ENCODE measurements at regions not wholly inside any gene's neighbourhood (a gene's known extent, or its start where the extent isn't known, plus 50 kb on each side); places are given as distances from the start of the nearest gene placed in this dataset.

DNA sequence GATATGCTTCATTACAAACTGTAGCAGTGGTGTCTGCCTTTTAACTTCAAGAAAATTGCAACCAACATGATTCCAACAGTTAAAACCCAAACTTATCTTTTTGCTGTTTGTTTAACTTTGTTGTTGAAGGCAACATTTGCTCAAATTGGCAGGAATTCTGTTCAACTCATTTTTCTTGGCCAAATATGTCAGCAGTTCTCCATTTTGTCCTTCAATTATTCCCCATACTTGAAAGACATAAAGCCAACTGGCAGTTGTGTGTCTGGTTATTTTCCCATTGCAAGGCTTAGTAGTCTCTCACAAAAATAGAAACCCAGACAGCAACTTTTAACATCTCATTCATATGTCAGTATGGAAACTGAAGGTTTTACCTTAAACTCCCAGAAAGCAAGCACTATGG is 146.3 kb downstream of the LRIG3 start:
- H3K4me3 ChIP-seq (replicated peaks; ENCODE audit: low read depth, low read length): no peak overlapping the region
- no peak for DNase-seq (ENCODE audit: extremely low read depth, low read depth)
- TF ChIP-seq, protein P1, sequence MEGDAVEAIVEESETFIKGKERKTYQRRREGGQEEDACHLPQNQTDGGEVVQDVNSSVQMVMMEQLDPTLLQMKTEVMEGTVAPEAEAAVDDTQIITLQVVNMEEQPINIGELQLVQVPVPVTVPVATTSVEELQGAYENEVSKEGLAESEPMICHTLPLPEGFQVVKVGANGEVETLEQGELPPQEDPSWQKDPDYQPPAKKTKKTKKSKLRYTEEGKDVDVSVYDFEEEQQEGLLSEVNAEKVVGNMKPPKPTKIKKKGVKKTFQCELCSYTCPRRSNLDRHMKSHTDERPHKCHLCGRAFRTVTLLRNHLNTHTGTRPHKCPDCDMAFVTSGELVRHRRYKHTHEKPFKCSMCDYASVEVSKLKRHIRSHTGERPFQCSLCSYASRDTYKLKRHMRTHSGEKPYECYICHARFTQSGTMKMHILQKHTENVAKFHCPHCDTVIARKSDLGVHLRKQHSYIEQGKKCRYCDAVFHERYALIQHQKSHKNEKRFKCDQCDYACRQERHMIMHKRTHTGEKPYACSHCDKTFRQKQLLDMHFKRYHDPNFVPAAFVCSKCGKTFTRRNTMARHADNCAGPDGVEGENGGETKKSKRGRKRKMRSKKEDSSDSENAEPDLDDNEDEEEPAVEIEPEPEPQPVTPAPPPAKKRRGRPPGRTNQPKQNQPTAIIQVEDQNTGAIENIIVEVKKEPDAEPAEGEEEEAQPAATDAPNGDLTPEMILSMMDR (IDR thresholded peaks at IDR 0.05; ENCODE audit: low read depth, low read length, missing control alignments): no peak

DNA sequence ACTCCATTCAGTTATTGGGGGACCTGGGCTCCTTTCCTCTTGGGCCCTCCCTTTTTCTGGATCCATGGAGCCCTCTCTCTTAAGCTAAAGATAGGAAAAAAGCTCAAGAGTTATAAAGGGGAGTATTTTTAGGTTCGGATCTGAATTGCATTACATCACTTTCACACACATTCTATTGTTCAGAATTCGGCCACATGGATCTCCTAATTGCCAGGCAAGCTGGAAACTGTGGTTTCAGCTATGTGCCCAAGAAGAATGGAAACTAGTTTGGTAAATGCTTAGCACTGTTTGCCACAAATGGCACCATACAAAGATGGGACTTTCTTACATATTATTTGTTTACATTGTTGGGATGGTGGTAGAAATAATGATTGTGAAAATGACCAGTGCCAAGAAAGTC is 145.6 kb downstream of the LRIG3 start:
- no peak for DNase-seq (ENCODE audit: extremely low read depth, low read depth)
- TF ChIP-seq, protein P1 (IDR thresholded peaks at IDR 0.05; ENCODE audit: low read depth, low read length, missing control alignments): no peak
- no peak overlapping the region for H3K4me3 ChIP-seq (replicated peaks; ENCODE audit: low read depth, low read length)

DNA sequence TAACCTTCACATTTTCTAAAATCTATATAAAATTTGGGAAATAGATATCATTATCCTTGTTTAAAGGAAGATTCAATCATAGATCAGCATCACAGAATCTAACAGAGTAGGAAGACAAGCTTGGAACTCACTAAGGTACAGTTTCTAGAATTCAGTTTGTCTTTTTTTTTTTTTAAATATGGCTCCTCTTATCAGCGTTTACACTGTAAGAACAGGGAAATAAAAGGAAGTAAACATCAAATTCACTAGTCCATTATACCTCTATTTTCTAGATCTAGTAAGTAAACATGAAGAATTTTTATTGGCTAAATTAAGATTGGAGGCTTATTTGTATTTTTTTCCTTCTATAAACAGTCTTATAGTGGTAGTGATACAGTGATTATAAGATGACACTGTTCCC is 144.9 kb downstream of the LRIG3 start:
- TF ChIP-seq, protein P1 (IDR thresholded peaks at IDR 0.05; ENCODE audit: low read depth, low read length, missing control alignments): no peak
- DNase-seq (ENCODE audit: extremely low read depth, low read depth): no peak
- H3K4me3 ChIP-seq (replicated peaks; ENCODE audit: low read depth, low read length): no peak overlapping the region

DNA sequence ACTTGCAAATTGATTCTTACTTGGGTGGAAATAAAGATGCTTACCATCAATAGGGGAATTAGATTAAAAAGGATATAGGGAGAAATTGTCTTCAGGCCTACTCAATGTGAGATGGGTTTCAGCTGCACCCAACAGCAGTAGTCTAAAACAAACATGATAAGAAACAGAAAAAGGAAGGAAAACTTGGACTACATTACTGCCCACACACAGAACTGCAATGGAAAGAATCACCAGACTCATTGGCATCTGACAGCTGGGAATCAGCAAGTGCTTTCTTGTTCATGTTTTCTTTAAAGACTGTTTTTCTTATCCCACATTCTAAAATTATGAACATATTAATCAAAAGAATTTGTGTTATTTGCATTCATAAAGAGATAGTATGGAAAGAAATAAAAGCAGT is 144.2 kb downstream of the LRIG3 start:
- DNase-seq (ENCODE audit: extremely low read depth, low read depth): no peak
- no peak overlapping the region for H3K4me3 ChIP-seq (replicated peaks; ENCODE audit: low read depth, low read length)
- TF ChIP-seq, protein P1 (IDR thresholded peaks at IDR 0.05; ENCODE audit: low read depth, low read length, missing control alignments): no peak

DNA sequence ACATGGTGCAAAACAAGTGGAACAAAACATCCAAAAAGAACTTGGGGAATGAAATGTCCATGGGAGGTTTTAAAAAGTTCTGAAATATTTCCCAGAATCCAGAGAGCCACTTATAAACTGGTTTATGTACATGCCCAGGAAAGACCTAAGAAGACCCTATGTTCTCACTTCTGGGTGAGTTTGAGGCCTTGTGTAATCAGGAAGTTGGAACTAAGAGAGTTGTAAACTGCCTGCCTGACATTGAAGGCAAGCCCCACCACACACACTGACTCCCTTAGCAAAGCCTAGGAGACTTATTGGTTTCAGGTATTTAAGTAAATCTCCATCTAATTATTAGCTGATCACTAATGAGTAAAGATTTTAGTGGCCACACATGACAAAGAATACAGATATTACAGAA is 142.5 kb downstream of the LRIG3 start:
- no peak for DNase-seq (ENCODE audit: extremely low read depth, low read depth)
- no peak overlapping the region for H3K4me3 ChIP-seq (replicated peaks; ENCODE audit: low read depth, low read length)
- TF ChIP-seq, protein P1 (IDR thresholded peaks at IDR 0.05; ENCODE audit: low read depth, low read length, missing control alignments): no peak

DNA sequence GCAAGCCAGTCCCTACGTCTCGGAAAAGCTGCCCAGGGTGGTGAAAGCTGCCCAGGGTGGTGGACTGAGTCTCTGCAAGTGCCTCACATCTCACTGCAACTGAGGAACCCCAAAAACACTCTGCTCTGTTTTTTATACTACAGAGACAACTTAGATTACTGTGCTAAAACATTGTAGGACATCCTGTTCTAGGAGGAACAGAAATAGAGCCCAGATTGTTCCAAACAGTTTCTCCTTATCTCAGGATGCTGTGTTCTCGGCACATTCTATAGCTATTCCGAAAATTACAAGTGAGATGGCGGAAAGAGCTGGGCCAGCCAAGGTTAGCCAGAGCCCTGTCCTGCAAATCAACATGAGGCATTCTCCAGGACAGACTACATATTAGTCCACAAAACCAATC is 138.7 kb downstream of the LRIG3 start:
- H3K4me3 ChIP-seq (replicated peaks; ENCODE audit: low read depth, low read length): no peak overlapping the region
- no peak for DNase-seq (ENCODE audit: extremely low read depth, low read depth)
- TF ChIP-seq, protein P1 (IDR thresholded peaks at IDR 0.05; ENCODE audit: low read depth, low read length, missing control alignments): no peak

DNA sequence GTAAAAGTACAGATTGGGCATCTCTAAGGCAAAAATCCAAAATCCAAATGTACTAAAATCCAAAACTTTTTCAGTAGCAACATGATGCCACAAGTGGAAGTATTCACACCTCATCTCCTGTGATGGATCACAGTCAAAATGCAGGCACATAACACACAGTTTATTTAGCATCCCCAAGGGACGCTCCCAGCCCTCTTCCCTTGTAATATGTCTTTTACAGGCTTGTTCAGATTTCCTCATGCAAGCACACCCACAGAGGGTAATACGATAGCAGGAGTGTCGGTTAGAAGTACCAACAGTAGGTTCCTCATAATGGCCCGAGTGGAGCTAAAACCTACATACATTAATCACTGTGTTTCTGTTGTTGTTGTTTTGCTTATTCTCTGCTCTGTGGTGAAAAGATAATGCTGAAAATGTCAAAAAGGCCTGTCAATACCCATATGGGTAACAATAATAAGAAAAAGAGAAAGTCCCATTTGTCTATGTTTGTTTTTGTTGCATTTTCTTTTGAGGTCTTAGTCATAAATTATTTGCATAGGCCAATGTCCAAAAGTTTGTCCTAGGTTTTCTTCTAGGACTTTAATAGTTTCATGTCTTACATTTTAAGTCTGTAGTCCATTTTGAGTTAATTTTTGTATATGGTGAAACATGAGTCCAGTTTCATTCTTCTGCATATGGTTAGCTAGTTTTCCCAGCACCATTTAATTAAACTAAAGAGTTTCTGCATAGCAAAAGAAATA is 133.1 kb downstream of the LRIG3 start:
- DNase-seq (ENCODE audit: extremely low read depth, low read depth): no peak
- no peak overlapping the region for H3K4me3 ChIP-seq (replicated peaks; ENCODE audit: low read depth, low read length)
- TF ChIP-seq, protein P1 (IDR thresholded peaks at IDR 0.05; ENCODE audit: low read depth, low read length, missing control alignments): no peak

Data from HFF-Myc (cell line).